ENCODE measurements at regions not wholly inside any gene's neighbourhood (a gene's known extent, or its start where the extent isn't known, plus 50 kb on each side); places are given as distances from the start of the nearest gene placed in this dataset.

GRCh38 chr2:120995152-120995551 lies 259.5 kb downstream of the GLI2 start:
- TF ChIP-seq USF1 (IDR thresholded peaks at IDR 0.05) (no peak), TEAD4 (IDR thresholded peaks at IDR 0.05) (no peak), REST (IDR thresholded peaks at IDR 0.05; ENCODE audit: low read depth) (no peak), CEBPB (IDR thresholded peaks at IDR 0.05) (no peak), MAX (IDR thresholded peaks at IDR 0.05) (no peak), TAF1 (IDR thresholded peaks at IDR 0.05; ENCODE audit: low read depth) (no peak), RAD21 (IDR thresholded peaks at IDR 0.05; ENCODE audit: low read depth) (no peak), EP300 (IDR thresholded peaks at IDR 0.05; ENCODE audit: borderline replicate concordance) (no peak), YY1 (IDR thresholded peaks at IDR 0.05; ENCODE audit: low read depth) (no peak), TCF12 (IDR thresholded peaks at IDR 0.05; ENCODE audit: low read depth) (no peak), EGR1 (IDR thresholded peaks at IDR 0.05) (no peak), CREB1 (IDR thresholded peaks at IDR 0.05; ENCODE audit: low read depth) (no peak)
